ENCODE measurements at regions not wholly inside any gene's neighbourhood (a gene's known extent, or its start where the extent isn't known, plus 50 kb on each side); places are given as distances from the start of the nearest gene placed in this dataset.

- H3K4me1 ChIP-seq (ENCODE audit: control insufficient read depth in 1 of 2, extremely low read depth in 1 of 2, insufficient read depth in 2 of 2, low read length in 2 of 2): no peaks in the 10 kb centered on the region
- Mint-ChIP-seq H3K36me3 (no peaks in the 10 kb centered on the region), H3K27me3 (peaks cover 9 to 18% of the 10 kb centered on the region in 2 donors), H3K9me3 (peaks cover 0 to 5% (median 3%) of the 10 kb centered on the region in 3 donors), H3K4me3 (no peak overlapping the region), H3K4me1 (no peaks in the 10 kb centered on the region), H3K27ac (no peak overlapping the region)
- H3K27ac ChIP-seq (ENCODE audit: low read length): no peak overlapping the region
- H3K36me3 ChIP-seq (ENCODE audit: control insufficient read depth in 2 of 2, extremely low read depth in 1 of 2, insufficient read depth in 1 of 2, low read length in 1 of 2): no peaks in the 10 kb centered on the region
- ATAC-seq (replicated peaks in 1 of 4) (no peak), DNase-seq (no peak)
- H3K9me3 ChIP-seq: no peaks in the 10 kb centered on the region
- ChIA-PET POLR2A (no interaction called here), CTCF (interaction anchor here in 1 of 2 donors (0.7 kb wide), 1 partner anchor 156 kb away, joined by 4 read pairs; no protein-coding TSS in a partner anchor)
- no peak overlapping the region for H3K4me3 ChIP-seq (ENCODE audit: control insufficient read depth in 1 of 2, extremely low read depth in 1 of 2, low read length in 1 of 2)
- peaks cover 0 to 5% of the 10 kb centered on the region in 2 experiments for H3K27me3 ChIP-seq (replicated peaks in 1 of 2; ENCODE audit: control insufficient read depth in 2 of 2, extremely low read depth in 1 of 2, insufficient read depth in 2 of 2, low read length in 1 of 2)
- no CpG with 5 or more reads among the region's 2 CpGs for WGBS (ENCODE audit: insufficient coverage)
Measured at GRCh38 chr18:47542551-47542950, 291.1 kb upstream of the SKOR2 start.

- peaks cover 2 to 18% of the 10 kb centered on the region in 2 experiments for H3K27me3 ChIP-seq (replicated peaks in 1 of 2; ENCODE audit: control insufficient read depth in 2 of 2, extremely low read depth in 1 of 2, insufficient read depth in 2 of 2, low read length in 1 of 2)
- Mint-ChIP-seq H3K9me3 (no peaks in the 10 kb centered on the region), H3K4me3 (no peak overlapping the region), H3K4me1 (no peaks in the 10 kb centered on the region), H3K36me3 (no peaks in the 10 kb centered on the region), H3K27me3 (peaks cover 24 to 30% of the 10 kb centered on the region in 2 donors), H3K27ac (no peak overlapping the region)
- CTCF ChIA-PET: no interaction called here
- POLR2A ChIA-PET: no interaction called here
- ATAC-seq (replicated peaks in 1 of 4) (no peak), DNase-seq (no peak)
- no peaks in the 10 kb centered on the region for H3K36me3 ChIP-seq (ENCODE audit: control insufficient read depth in 2 of 2, extremely low read depth in 1 of 2, insufficient read depth in 1 of 2, low read length in 1 of 2)
- 16% methylated on average over 19 of the region's 27 CpGs for WGBS (ENCODE audit: insufficient coverage)
- H3K4me1 ChIP-seq (ENCODE audit: control insufficient read depth in 1 of 2, extremely low read depth in 1 of 2, insufficient read depth in 2 of 2, low read length in 2 of 2): no peaks in the 10 kb centered on the region
- no peak overlapping the region for H3K27ac ChIP-seq (ENCODE audit: low read length)
- no peaks in the 10 kb centered on the region for H3K9me3 ChIP-seq
- H3K4me3 ChIP-seq (ENCODE audit: control insufficient read depth in 1 of 2, extremely low read depth in 1 of 2, low read length in 1 of 2): no peak overlapping the region
Measured at GRCh38 chr18:47531717-47532116, 280.3 kb upstream of the SKOR2 start.

GRCh38 chr18:47530695-47531094 is 279.2 kb upstream of the SKOR2 start:
- Mint-ChIP-seq H3K4me3 (no peak overlapping the region), H3K4me1 (no peaks in the 10 kb centered on the region), H3K27me3 (peaks cover 25 to 31% of the 10 kb centered on the region in 2 donors), H3K36me3 (no peaks in the 10 kb centered on the region), H3K9me3 (no peaks in the 10 kb centered on the region), H3K27ac (no peak overlapping the region)
- Histone ChIP-seq H3K27me3 (replicated peaks in 1 of 2; ENCODE audit: control insufficient read depth in 2 of 2, extremely low read depth in 1 of 2, insufficient read depth in 2 of 2, low read length in 1 of 2) (peaks cover 0 to 25% of the 10 kb centered on the region in 2 experiments), H3K9me3 (no peaks in the 10 kb centered on the region), H3K4me1 (ENCODE audit: control insufficient read depth in 1 of 2, extremely low read depth in 1 of 2, insufficient read depth in 2 of 2, low read length in 2 of 2) (no peaks in the 10 kb centered on the region), H3K4me3 (ENCODE audit: control insufficient read depth in 1 of 2, extremely low read depth in 1 of 2, low read length in 1 of 2) (no peak overlapping the region), H3K36me3 (ENCODE audit: control insufficient read depth in 2 of 2, extremely low read depth in 1 of 2, insufficient read depth in 1 of 2, low read length in 1 of 2) (no peaks in the 10 kb centered on the region), H3K27ac (ENCODE audit: low read length) (no peak overlapping the region)
- WGBS (ENCODE audit: insufficient coverage): 72% methylated on average over 3 of the region's 3 CpGs
- CTCF ChIA-PET: no interaction called here
- no peak for ATAC-seq (replicated peaks in 1 of 4)
- DNase-seq: no peak
- POLR2A ChIA-PET: no interaction called here

GRCh38 chr18:47528343-47528742 is 276.9 kb upstream of the SKOR2 start:
- WGBS (ENCODE audit: insufficient coverage): no CpG with 5 or more reads among the region's 1 CpG

GRCh38 chr18:47526147-47526546 is 274.7 kb upstream of the SKOR2 start:
- POLR2A ChIA-PET: no interaction called here
- Mint-ChIP-seq H3K27ac (no peak overlapping the region), H3K4me1 (no peaks in the 10 kb centered on the region), H3K36me3 (no peaks in the 10 kb centered on the region), H3K4me3 (no peak overlapping the region), H3K27me3 (peaks cover 20 to 37% of the 10 kb centered on the region in 2 donors), H3K9me3 (peaks cover 0 to 7% (median 1%) of the 10 kb centered on the region in 3 donors)
- 59% methylated on average over 11 of the region's 24 CpGs for whole genome bisulfite sequencing (ENCODE audit: insufficient coverage)
- no peaks in the 10 kb centered on the region for H3K9me3 ChIP-seq
- H3K4me1 ChIP-seq (ENCODE audit: control insufficient read depth in 1 of 2, extremely low read depth in 1 of 2, insufficient read depth in 2 of 2, low read length in 2 of 2): no peaks in the 10 kb centered on the region
- no peak overlapping the region for H3K27ac ChIP-seq (ENCODE audit: low read length)
- ATAC-seq (replicated peaks in 1 of 4) (no peak), DNase-seq (no peak)
- no peaks in the 10 kb centered on the region for H3K36me3 ChIP-seq (ENCODE audit: control insufficient read depth in 2 of 2, extremely low read depth in 1 of 2, insufficient read depth in 1 of 2, low read length in 1 of 2)
- peaks cover 0 to 17% of the 10 kb centered on the region in 2 experiments for H3K27me3 ChIP-seq (replicated peaks in 1 of 2; ENCODE audit: control insufficient read depth in 2 of 2, extremely low read depth in 1 of 2, insufficient read depth in 2 of 2, low read length in 1 of 2)
- CTCF ChIA-PET: no interaction called here
- H3K4me3 ChIP-seq (ENCODE audit: control insufficient read depth in 1 of 2, extremely low read depth in 1 of 2, low read length in 1 of 2): no peak overlapping the region

More at GRCh38 chr18:47528343-47528742, 276.9 kb upstream of the SKOR2 start:
- H3K27ac ChIP-seq (ENCODE audit: low read length): no peak overlapping the region
- ChIA-PET POLR2A (no interaction called here), CTCF (no interaction called here)
- no peak overlapping the region for H3K4me3 ChIP-seq (ENCODE audit: control insufficient read depth in 1 of 2, extremely low read depth in 1 of 2, low read length in 1 of 2)
- peaks cover 0 to 27% of the 10 kb centered on the region in 2 experiments for H3K27me3 ChIP-seq (replicated peaks in 1 of 2; ENCODE audit: control insufficient read depth in 2 of 2, extremely low read depth in 1 of 2, insufficient read depth in 2 of 2, low read length in 1 of 2)
- H3K36me3 Mint-ChIP-seq: no peaks in the 10 kb centered on the region
- DNase-seq (no peak), ATAC-seq (replicated peaks in 1 of 4) (no peak)
- H3K4me1 Mint-ChIP-seq: no peaks in the 10 kb centered on the region
- no peak overlapping the region for H3K27ac Mint-ChIP-seq
- H3K9me3 Mint-ChIP-seq: peaks cover 0 to 7% (median 1%) of the 10 kb centered on the region in 3 donors
- no peaks in the 10 kb centered on the region for H3K36me3 ChIP-seq (ENCODE audit: control insufficient read depth in 2 of 2, extremely low read depth in 1 of 2, insufficient read depth in 1 of 2, low read length in 1 of 2)
- no peaks in the 10 kb centered on the region for H3K4me1 ChIP-seq (ENCODE audit: control insufficient read depth in 1 of 2, extremely low read depth in 1 of 2, insufficient read depth in 2 of 2, low read length in 2 of 2)
- H3K4me3 Mint-ChIP-seq: no peak overlapping the region
- H3K27me3 Mint-ChIP-seq: peaks cover 32 to 45% of the 10 kb centered on the region in 2 donors
- no peaks in the 10 kb centered on the region for H3K9me3 ChIP-seq

- no peaks in the 10 kb centered on the region for H3K9me3 ChIP-seq
- H3K4me1 ChIP-seq (ENCODE audit: control insufficient read depth in 1 of 2, extremely low read depth in 1 of 2, insufficient read depth in 2 of 2, low read length in 2 of 2): no peaks in the 10 kb centered on the region
- no peak overlapping the region for H3K4me3 ChIP-seq (ENCODE audit: control insufficient read depth in 1 of 2, extremely low read depth in 1 of 2, low read length in 1 of 2)
- no CpG with 5 or more reads among the region's 2 CpGs for WGBS (ENCODE audit: insufficient coverage)
- no peaks in the 10 kb centered on the region for H3K4me1 Mint-ChIP-seq
- no peak for ATAC-seq (replicated peaks in 1 of 4)
- no peak overlapping the region for H3K27ac ChIP-seq (ENCODE audit: low read length)
- no peaks in the 10 kb centered on the region for H3K36me3 ChIP-seq (ENCODE audit: control insufficient read depth in 2 of 2, extremely low read depth in 1 of 2, insufficient read depth in 1 of 2, low read length in 1 of 2)
- CTCF ChIA-PET: no interaction called here
- peaks cover 10 to 23% of the 10 kb centered on the region in 2 donors for H3K27me3 Mint-ChIP-seq
- peaks cover 0 to 9% of the 10 kb centered on the region in 2 experiments for H3K27me3 ChIP-seq (replicated peaks in 1 of 2; ENCODE audit: control insufficient read depth in 2 of 2, extremely low read depth in 1 of 2, insufficient read depth in 2 of 2, low read length in 1 of 2)
- H3K9me3 Mint-ChIP-seq: peaks cover 0 to 7% (median 1%) of the 10 kb centered on the region in 3 donors
- no peak overlapping the region for H3K27ac Mint-ChIP-seq
- no peak for DNase-seq
- no peaks in the 10 kb centered on the region for H3K36me3 Mint-ChIP-seq
- POLR2A ChIA-PET: no interaction called here
- no peak overlapping the region for H3K4me3 Mint-ChIP-seq
Measured at GRCh38 chr18:47522359-47522758, 270.9 kb upstream of the SKOR2 start.

GRCh38 chr18:47520263-47520662 is 268.8 kb upstream of the SKOR2 start:
- no peak overlapping the region for H3K4me3 Mint-ChIP-seq

More at GRCh38 chr18:47520263-47520662, 268.8 kb upstream of the SKOR2 start:
- no peaks in the 10 kb centered on the region for H3K27me3 ChIP-seq (replicated peaks in 1 of 2; ENCODE audit: control insufficient read depth in 2 of 2, extremely low read depth in 1 of 2, insufficient read depth in 2 of 2, low read length in 1 of 2)
- no peaks in the 10 kb centered on the region for H3K9me3 ChIP-seq
- Mint-ChIP-seq H3K4me1 (no peaks in the 10 kb centered on the region), H3K36me3 (no peaks in the 10 kb centered on the region), H3K27ac (no peak overlapping the region), H3K27me3 (peaks cover 4 to 15% of the 10 kb centered on the region in 2 donors), H3K9me3 (peaks cover 0 to 7% (median 0%) of the 10 kb centered on the region in 3 donors)
- no peak overlapping the region for H3K27ac ChIP-seq (ENCODE audit: low read length)
- DNase-seq: no peak
- no peaks in the 10 kb centered on the region for H3K36me3 ChIP-seq (ENCODE audit: control insufficient read depth in 2 of 2, extremely low read depth in 1 of 2, insufficient read depth in 1 of 2, low read length in 1 of 2)
- POLR2A ChIA-PET: no interaction called here
- no peak for ATAC-seq (replicated peaks in 1 of 4)
- CTCF ChIA-PET: no interaction called here
- H3K4me3 ChIP-seq (ENCODE audit: control insufficient read depth in 1 of 2, extremely low read depth in 1 of 2, low read length in 1 of 2): no peak overlapping the region
- 24% methylated on average over 3 of the region's 9 CpGs for WGBS (ENCODE audit: insufficient coverage)
- H3K4me1 ChIP-seq (ENCODE audit: control insufficient read depth in 1 of 2, extremely low read depth in 1 of 2, insufficient read depth in 2 of 2, low read length in 2 of 2): no peaks in the 10 kb centered on the region
